ENCODE measurements at regions not wholly inside any gene's neighbourhood (a gene's known extent, or its start where the extent isn't known, plus 50 kb on each side); places are given as distances from the start of the nearest gene placed in this dataset.

GRCh38 chr7:45415265-45415664 is 158.9 kb upstream of the ADCY1 start:
- Mint-ChIP-seq H3K27me3 (ENCODE audit: insufficient read depth, unreplicated experiment) (peaks cover 6% of the 10 kb centered on the region), H3K27ac (ENCODE audit: unreplicated experiment) (no peak overlapping the region), H3K4me1 (ENCODE audit: low read depth, unreplicated experiment) (no peaks in the 10 kb centered on the region), H3K36me3 (ENCODE audit: insufficient read depth, unreplicated experiment) (no peaks in the 10 kb centered on the region), H3K4me3 (ENCODE audit: unreplicated experiment) (no peak overlapping the region), H3K9me3 (ENCODE audit: unreplicated experiment) (peaks cover 11% of the 10 kb centered on the region)
- Histone ChIP-seq H3K36me3 (ENCODE audit: control insufficient read depth, insufficient read depth, low read length) (no peaks in the 10 kb centered on the region), H3K9me3 (no peaks in the 10 kb centered on the region), H3K27me3 (replicated peaks; ENCODE audit: control insufficient read depth, insufficient read depth, low read length) (no peaks in the 10 kb centered on the region), H3K4me1 (no peaks in the 10 kb centered on the region), H3K4me3 (ENCODE audit: low read depth, low read length) (no peak overlapping the region)
- intact Hi-C loops (cut with micrococcal nuclease; ENCODE audit: unreplicated experiment): no loop called here
- no TSS peak for BruUV-seq (replicated peaks)
- POLR2A ChIA-PET: no interaction called here
- DNase-seq: no peak
- CTCF ChIA-PET: no interaction called here
- no peak for TF ChIP-seq CTCF (IDR thresholded peaks at IDR 0.05; ENCODE audit: insufficient read depth in 1 of 2, low read depth in 1 of 2, low read length in 1 of 2, severe bottlenecking in 1 of 2, unreplicated experiment in 1 of 2)

GRCh38 chr7:45416846-45417245 is 157.3 kb upstream of the ADCY1 start:
- TF ChIP-seq CTCF (IDR thresholded peaks at IDR 0.05; ENCODE audit: insufficient read depth in 1 of 2, low read depth in 1 of 2, low read length in 1 of 2, severe bottlenecking in 1 of 2, unreplicated experiment in 1 of 2): no peak
- no TSS peak for BruUV-seq (replicated peaks)
- Histone ChIP-seq H3K4me1 (no peaks in the 10 kb centered on the region), H3K36me3 (ENCODE audit: control insufficient read depth, insufficient read depth, low read length) (no peaks in the 10 kb centered on the region), H3K27me3 (replicated peaks; ENCODE audit: control insufficient read depth, insufficient read depth, low read length) (no peaks in the 10 kb centered on the region), H3K9me3 (no peaks in the 10 kb centered on the region), H3K4me3 (ENCODE audit: low read depth, low read length) (no peak overlapping the region)
- DNase-seq: no peak
- POLR2A ChIA-PET: no interaction called here
- H3K4me3 Mint-ChIP-seq (ENCODE audit: unreplicated experiment): no peak overlapping the region
- no peaks in the 10 kb centered on the region for H3K9me3 Mint-ChIP-seq (ENCODE audit: unreplicated experiment)
- CTCF ChIA-PET: no interaction called here
- intact Hi-C loops (cut with micrococcal nuclease; ENCODE audit: unreplicated experiment): no loop called here
- no peaks in the 10 kb centered on the region for H3K4me1 Mint-ChIP-seq (ENCODE audit: low read depth, unreplicated experiment)
- no peaks in the 10 kb centered on the region for H3K36me3 Mint-ChIP-seq (ENCODE audit: insufficient read depth, unreplicated experiment)
- H3K27me3 Mint-ChIP-seq (ENCODE audit: insufficient read depth, unreplicated experiment): peaks cover 8% of the 10 kb centered on the region
- H3K27ac Mint-ChIP-seq (ENCODE audit: unreplicated experiment): no peak overlapping the region

- Histone ChIP-seq H3K27me3 (replicated peaks; ENCODE audit: control insufficient read depth, insufficient read depth, low read length) (no peaks in the 10 kb centered on the region), H3K36me3 (ENCODE audit: control insufficient read depth, insufficient read depth, low read length) (no peaks in the 10 kb centered on the region), H3K9me3 (no peaks in the 10 kb centered on the region), H3K4me1 (no peaks in the 10 kb centered on the region), H3K4me3 (ENCODE audit: low read depth, low read length) (no peak overlapping the region)
- no peak for TF ChIP-seq CTCF (IDR thresholded peaks at IDR 0.05; ENCODE audit: insufficient read depth in 1 of 2, low read depth in 1 of 2, low read length in 1 of 2, severe bottlenecking in 1 of 2, unreplicated experiment in 1 of 2)
- Mint-ChIP-seq H3K4me3 (ENCODE audit: unreplicated experiment) (no peak overlapping the region), H3K4me1 (ENCODE audit: low read depth, unreplicated experiment) (no peaks in the 10 kb centered on the region), H3K36me3 (ENCODE audit: insufficient read depth, unreplicated experiment) (no peaks in the 10 kb centered on the region), H3K9me3 (ENCODE audit: unreplicated experiment) (no peaks in the 10 kb centered on the region), H3K27ac (ENCODE audit: unreplicated experiment) (no peak overlapping the region), H3K27me3 (ENCODE audit: insufficient read depth, unreplicated experiment) (peaks cover 8% of the 10 kb centered on the region)
- intact Hi-C loops (cut with micrococcal nuclease; ENCODE audit: unreplicated experiment): no loop called here
- no TSS peak for BruUV-seq (replicated peaks)
- no peak for DNase-seq
- ChIA-PET POLR2A (no interaction called here), CTCF (no interaction called here)
Measured at GRCh38 chr7:45417268-45417667, 156.9 kb upstream of the ADCY1 start.

Measured in Caco-2 (cell line).